ENCODE measurements at regions not wholly inside any gene's neighbourhood (a gene's known extent, or its start where the extent isn't known, plus 50 kb on each side); places are given as distances from the start of the nearest gene placed in this dataset.

- DNase-seq = no peak
Observed at GRCh38 chr5:6161257-6161656, 217.1 kb downstream of the MED10 start.

DNA sequence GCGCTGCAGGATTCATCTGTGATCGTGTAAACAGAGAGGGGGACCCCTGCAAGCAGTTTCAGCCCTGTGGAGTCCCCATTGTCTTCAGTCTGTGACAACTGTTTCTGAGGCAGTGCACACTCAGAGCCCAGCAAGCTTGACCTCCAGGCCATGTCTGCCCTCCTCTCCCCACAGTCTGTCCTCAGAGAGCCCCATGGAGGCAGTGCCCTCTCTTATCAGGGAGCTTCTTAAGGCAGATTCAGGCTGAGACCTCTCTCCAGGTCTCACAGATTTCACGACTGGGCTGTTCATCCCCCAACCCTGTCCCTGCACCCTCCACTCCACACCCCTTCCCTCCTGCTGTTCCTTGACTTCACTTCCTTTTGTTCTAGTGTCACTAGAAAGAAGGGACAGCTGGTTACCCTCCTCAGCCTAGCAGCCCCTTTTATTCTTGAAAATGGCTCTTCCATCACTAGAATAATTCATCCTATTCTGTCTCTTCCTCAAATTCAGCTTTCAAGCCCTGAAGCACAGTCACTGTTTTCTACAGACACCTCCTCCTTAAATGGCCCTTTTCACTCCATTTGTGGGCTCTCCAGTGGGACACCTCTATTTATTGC is 218.4 kb downstream of the MED10 start:
- no peak for DNase-seq

GRCh38 chr5:6158974-6159831 is 219.1 kb downstream of the MED10 start:
- DNase-seq = no peak

GRCh38 chr5:6154216-6154615 is 224.1 kb downstream of the MED10 start:
- no peak for DNase-seq

DNA sequence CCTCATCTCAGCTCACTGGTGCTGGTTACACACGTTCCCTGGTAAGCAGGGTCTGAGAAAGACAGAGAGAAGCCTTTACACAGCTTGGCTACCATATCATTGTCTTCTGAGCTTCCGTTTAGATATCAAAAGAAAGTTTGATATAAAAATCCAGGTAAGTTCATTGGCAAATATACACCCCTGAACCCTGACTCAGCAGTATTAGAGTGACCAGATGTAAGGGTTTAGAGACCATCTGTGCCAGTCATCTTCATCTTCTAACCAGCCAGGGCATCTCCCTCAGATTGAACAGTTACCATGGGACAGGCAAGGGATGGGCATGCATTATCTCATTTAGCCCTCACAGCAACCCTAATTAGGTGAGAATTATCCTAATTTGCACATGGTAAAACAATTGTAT is 232.1 kb downstream of the MED10 start:
- no peak for DNase-seq

DNA sequence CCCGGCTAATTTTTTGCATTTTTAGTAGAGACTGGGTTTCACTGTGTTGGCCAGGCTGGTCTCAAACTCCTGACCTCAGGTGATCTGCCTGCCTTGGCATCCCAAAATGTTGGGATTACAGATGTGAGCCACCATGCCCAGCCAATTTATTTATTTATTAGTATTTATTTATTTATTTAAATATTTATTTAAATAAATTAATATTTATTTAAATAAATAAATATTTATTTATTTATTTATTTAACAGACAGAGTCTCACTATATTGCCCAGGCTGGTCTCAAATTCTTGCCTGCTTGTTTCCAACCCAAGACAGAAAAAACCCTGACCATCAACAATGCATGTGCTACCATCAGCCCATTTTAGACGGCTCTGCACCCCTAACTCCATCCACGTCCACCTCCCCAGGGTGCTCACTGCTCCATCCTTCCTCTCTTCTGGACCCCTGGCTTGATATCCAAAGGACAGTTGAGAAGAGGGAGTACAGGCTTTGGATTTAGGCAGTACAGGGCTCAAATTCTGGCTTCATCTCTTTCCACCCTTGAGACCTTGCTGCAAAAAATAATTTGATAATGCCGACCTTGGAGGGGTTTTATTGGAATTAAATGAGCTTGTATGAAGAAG is 232.6 kb downstream of the MED10 start:
- no peak for DNase-seq

DNA sequence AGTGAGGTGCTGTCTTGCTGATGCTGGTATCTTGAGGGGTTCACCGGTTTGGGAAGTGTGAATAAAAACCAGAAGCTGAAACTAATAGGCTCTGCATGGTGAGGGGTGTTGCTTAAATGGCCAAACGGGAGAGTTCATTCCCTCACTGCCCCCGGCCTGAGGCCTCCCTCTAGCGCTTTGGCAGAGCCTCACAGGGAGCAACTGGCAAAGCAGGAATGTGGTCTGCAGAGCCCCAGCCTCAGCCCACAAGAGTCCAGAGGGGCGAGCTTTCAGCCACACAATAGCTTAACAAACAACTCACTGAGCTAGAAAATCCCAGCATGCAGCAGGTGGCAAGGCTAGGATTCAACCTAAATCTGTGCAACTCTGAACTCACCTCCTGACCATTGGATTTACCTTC is 234.8 kb downstream of the MED10 start:
- no peak for DNase-seq

DNA sequence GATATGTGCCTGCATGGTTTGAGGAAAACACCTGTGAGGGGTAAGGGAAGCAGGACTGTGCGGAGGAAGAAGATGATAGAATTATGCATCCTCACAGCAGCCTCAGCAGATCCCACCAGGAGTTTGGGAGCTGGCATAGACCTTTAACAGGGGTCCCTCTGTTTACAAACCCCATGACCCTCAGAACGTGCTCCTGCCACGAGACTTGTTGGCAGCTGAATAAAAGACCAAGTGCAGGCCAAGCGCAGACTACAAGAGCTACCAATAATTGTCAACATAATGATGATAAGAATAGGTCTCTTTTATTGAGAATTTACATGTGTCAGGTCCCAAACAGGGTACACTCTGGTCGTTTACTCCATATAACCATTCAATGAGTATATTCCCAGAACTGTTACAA is 236.0 kb downstream of the MED10 start:
- DNase-seq = no peak

- no peak for DNase-seq
Observed at GRCh38 chr5:6140219-6140618, 238.1 kb downstream of the MED10 start.

- no peak for DNase-seq
Observed at GRCh38 chr5:6135977-6136376, 242.4 kb downstream of the MED10 start.

DNA sequence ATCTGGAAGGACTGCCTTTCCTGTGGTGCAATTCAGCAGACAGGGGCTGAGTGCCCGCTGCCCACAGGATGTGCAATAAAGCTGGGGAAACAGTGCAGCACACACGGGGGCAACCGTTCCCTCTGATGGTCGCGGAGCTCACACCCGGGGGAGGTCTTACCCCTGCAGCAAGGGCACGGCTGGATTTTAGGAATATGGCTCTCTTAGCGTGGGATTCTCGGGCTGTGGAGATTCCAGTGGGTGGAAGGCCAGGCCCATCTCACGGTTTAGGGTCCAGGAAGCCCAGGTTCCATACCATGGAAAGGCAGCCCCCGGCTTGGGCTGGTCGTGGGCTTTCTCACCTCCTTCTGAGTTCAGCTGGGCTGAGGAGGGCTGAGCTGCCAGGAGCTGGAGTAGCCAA is 244.1 kb downstream of the MED10 start:
- DNase-seq = no peak

GRCh38 chr5:6125781-6126180 is 252.6 kb downstream of the MED10 start:
- no peak for DNase-seq

DNA sequence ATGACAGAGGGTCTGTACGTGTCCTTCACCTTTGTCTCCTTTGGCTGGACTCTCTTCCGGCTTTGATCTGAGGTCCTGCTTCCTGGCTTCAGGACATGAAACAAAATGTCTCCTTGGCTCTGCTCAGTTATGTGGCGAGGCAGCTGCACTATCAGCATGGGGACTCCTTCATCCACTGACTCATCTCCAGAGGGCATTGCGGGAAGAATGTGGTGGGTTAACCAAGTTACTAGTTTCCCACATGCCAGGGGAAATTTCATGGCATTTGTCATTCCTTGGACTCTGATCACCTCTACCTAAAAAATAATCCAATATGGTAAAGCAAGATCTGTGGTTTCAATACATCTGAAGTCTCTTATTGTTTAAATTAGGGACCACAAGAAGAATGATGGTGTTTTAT is 259.7 kb downstream of the MED10 start:
- no peak for DNase-seq

DNA sequence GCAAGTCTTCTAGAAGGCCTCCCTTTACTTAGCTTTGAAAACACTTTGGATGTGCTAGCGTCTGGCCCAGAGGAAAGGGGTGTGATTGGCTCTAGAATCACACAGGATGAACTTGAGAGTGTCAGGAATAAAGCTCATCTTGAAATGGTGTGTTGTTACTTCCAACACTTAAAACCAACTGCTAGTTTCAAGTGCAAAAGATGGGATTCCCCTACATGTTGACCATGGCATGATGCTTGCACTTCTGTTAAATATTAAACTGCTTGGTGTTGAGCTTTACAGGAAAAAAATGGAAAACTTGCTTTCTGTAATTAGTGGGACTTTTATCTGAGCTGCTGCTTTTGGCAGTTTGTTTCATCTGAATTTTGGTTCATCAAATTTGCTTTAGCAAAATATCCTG is 261.1 kb downstream of the MED10 start:
- no peak for DNase-seq

- DNase-seq = no peak
Observed at GRCh38 chr5:6115852-6116251, 262.5 kb downstream of the MED10 start.

DNA sequence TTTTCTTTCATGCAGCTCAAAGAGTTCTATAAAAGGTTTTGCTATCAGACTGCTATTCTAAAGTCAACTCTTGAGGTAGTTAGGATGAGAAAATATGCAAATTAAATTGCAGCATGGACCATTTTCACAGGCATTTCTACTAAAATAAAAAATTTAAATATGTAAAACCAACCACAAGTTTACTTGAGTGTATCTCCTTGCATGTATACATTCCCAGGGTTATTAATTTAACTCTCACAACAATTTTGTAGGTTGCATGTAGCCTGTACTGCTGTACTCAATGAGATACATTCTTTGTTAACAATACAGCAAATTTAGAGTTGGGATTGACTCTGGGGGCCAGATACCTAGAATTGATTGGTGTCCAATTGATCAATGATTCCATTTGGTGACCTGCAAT is 265.8 kb downstream of the MED10 start:
- DNase-seq = no peak

DNA sequence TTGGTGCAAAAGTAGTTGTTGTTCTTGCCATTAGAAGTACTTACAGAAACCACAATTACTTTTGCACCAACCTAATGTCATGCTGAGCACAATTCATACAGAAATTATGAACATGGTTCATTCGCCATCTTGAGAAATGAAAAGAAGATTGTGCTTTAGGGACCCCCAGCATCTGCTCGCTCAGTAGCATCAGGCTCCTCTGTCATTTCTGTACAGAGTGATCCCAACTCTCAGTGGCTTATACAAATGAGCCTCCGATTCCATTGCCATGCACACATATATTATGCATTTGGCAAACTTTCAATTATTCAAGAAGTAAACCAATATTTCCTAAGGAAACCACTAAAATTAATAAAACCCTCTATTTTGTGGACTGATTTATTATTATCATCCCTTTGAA is 266.2 kb downstream of the MED10 start:
- DNase-seq = no peak

GRCh38 chr5:6111131-6111530 is 267.2 kb downstream of the MED10 start:
- no peak for DNase-seq

DNA sequence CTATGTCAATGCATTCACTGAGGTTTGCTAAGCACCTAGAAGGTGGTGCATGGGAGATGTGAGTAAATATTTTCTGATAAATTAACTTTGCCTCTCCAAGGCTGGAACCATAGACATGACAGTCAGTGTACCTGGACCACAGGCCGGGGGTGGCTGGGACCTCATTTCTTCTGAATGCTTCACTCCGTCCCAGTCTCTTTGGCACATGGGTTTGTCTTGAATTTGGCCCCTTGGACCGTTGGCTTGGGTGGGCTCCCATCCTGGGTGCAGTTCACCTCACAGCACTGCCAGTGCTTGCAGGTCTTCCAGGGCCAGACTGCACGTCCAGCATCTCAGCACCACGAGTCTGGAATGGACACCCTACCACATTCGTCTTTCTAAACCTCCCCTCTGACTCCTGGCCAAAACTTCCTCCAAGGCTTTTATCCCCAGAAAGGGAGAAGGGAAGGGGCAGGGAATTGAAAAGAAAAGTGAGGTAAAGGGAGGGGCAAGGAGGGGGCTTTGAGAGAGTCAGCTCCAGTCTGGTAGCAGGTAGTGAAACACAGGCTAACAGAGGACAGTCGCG is 267.8 kb downstream of the MED10 start:
- no peak for DNase-seq

DNA sequence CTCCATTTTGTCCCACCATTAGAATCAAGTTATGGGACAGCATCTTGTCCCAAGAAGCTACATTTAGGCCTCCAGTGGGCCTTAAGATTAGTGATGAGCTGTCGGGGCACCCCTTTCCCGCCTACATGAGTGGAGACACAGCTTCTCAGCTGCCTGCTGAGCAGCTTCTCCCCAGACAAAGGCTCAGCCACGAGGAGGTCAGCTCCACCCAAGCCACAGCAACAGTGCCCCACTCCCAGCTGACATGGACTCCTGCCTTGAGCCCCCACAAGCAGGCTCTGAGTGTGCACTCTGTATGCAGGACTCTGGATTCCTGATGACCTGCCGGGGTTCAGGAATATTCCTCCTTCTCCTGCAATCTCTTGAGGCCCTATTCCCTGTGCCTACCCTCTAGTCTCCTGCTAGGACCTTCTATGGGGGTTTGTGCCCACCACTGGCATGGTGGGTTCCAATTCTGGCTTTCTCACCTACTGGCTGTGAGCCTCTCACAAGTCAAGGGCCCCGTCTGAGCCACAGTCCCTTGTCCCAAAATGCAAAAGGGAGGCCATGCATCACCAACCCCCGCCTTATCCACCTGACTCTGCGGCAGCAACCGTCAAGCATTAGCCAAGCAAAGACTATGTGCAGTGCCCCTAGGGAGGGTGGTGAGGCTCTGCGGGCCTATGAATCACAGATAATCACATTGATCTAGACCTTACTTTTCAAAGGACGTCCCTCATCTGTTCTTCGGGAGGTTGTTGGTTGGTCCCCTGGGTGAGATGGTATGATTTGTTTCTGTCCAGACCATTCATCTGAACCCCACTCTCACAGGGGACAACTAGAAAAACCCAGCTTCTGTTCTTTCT is 269.1 kb downstream of the MED10 start:
- DNase-seq = no peak

DNA sequence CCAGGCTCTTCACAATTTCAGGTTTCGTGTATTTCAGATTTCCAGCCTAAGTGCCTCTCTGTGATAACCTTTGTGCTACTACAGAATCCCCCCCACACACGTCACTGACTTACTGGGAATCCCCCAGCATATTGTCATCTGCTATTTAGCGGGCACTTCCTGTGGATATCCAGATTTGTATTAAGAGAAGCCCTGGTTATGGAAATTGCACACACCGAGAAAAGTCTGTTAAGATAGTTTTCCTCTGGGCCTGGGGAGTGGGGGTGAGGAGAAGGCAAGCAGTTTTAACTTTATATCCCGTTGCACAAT is 269.9 kb downstream of the MED10 start:
- DNase-seq = no peak

GRCh38 chr5:6107675-6108539 is 270.4 kb downstream of the MED10 start:
- DNase-seq = no peak
